ENCODE measurements at regions not wholly inside any gene's neighbourhood (a gene's known extent, or its start where the extent isn't known, plus 50 kb on each side); places are given as distances from the start of the nearest gene placed in this dataset.

- TF ChIP-seq POLR2A (IDR thresholded peaks at IDR 0.05; ENCODE audit: low read depth, low read length) (no peak), CTCF (IDR thresholded peaks at IDR 0.05; ENCODE audit: extremely low read depth in 1 of 2, insufficient read depth in 1 of 2, low read depth in 1 of 2, low read length in 2 of 2) (no peak), MYC (IDR thresholded peaks at IDR 0.05; ENCODE audit: low read depth, low read length) (no peak), MAX (IDR thresholded peaks at IDR 0.05; ENCODE audit: insufficient read depth, insufficient read length) (no peak), EZH2 (IDR thresholded peaks at IDR 0.05; ENCODE audit: borderline replicate concordance, low read depth, low read length, severe bottlenecking) (no peak), POLR2AphosphoS5 (IDR thresholded peaks at IDR 0.05; ENCODE audit: insufficient read depth, low read depth, low read length) (no peak)
Observed at GRCh38 chr1:194478731-194479130, 1292.3 kb upstream of the B3GALT2 start.
